HG03045 (cell line): ENCODE measurements at regions not wholly inside any gene's neighbourhood (a gene's known extent, or its start where the extent isn't known, plus 50 kb on each side); places are given as distances from the start of the nearest gene placed in this dataset.
"Not testable (repeated sequence)": the region's sequence is repeated elsewhere in the genome, so short reads cannot be mapped to it uniquely, and the experiment has no call there.

Experiments
- ATAC-seq: cut with Tn5 transposase; IDR thresholded peaks from one replicate; pipeline ENCODE4 v1.9.1; 2021; ENCODE audit warnings: mild to moderate bottlenecking, moderate library complexity; ENCODE audit not compliant: unreplicated experiment

DNA sequence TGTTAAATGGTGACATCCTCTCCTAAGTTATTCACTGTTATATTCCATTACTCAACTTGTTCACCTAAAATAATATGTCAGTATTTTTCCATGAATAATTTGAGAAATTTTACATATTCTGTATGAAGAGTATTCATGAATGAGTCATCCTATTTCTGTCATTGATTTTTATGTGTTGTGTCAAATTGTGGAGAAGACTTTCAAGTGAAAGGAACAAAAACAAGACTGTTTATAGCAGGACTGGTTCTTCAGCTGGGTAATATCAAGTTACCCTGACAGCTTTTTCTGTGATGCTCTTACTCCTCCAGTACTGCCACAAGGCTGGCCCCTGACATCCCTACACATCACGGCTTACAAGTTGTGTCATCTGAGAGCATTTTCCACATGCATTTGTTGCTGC is 847.7 kb downstream of the NCAM2 start:
- ATAC-seq: no peak

GRCh38 chr21:21851205-21851604 is 853.0 kb downstream of the NCAM2 start:
- no peak for ATAC-seq

DNA sequence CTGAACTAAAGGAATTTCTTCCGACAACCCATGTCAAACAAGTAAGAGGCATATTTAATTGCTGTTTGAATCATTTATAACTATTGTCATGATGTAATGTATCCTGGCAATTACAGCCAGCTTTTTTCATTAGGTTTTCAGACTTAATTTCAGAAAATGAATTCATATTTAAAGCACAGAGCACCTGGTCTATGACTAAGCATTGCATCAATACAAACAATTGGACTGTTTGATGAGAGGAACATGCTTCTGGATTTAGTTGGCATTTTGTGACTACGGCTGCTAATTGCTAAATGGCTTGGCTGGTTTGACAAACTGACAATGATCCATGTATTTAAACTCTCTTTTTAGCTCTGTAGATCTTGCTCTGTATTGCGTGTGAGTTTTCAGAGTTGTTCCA is 853.4 kb downstream of the NCAM2 start:
- ATAC-seq: no peak

GRCh38 chr21:21858502-21859334 is 860.5 kb downstream of the NCAM2 start:
- ATAC-seq: no peak

- no peak for ATAC-seq
Observed at GRCh38 chr21:21860888-21861287, 862.7 kb downstream of the NCAM2 start.

GRCh38 chr21:21864321-21864840 is 866.2 kb downstream of the NCAM2 start:
- no peak for ATAC-seq

- no peak for ATAC-seq
Observed at GRCh38 chr21:21897275-21897883, 899.2 kb downstream of the NCAM2 start.

GRCh38 chr21:21898801-21899200 is 900.6 kb downstream of the NCAM2 start:
- ATAC-seq: no peak

DNA sequence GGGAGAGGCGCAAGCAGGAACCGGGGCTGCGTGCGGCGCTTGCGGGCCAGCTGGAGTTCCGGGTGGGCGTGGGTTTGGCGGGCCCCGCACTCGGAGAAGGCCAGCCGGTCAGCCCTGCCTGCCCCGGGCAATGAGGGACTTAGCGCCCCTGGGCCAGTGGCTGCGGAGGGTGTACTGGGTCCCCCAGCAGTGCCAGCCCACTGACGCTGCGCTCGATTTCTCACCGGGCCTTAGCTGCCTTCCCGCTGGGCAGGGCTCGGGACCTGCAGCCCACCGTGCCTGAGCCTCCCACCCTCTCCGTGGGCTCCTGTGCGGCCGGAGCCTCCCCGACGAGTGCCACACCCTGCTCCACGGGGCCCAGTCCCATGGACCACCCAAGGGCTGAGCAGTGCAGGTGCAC is 904.2 kb downstream of the NCAM2 start:
- ATAC-seq: not testable (repeated sequence)

GRCh38 chr21:21907271-21907670 is 909.1 kb downstream of the NCAM2 start:
- no peak for ATAC-seq

GRCh38 chr21:21915816-21916215 is 917.6 kb downstream of the NCAM2 start:
- ATAC-seq: no peak

GRCh38 chr21:21921410-21922232 is 923.4 kb downstream of the NCAM2 start:
- no peak for ATAC-seq

GRCh38 chr21:21929226-21929625 is 931.0 kb downstream of the NCAM2 start:
- no peak for ATAC-seq

DNA sequence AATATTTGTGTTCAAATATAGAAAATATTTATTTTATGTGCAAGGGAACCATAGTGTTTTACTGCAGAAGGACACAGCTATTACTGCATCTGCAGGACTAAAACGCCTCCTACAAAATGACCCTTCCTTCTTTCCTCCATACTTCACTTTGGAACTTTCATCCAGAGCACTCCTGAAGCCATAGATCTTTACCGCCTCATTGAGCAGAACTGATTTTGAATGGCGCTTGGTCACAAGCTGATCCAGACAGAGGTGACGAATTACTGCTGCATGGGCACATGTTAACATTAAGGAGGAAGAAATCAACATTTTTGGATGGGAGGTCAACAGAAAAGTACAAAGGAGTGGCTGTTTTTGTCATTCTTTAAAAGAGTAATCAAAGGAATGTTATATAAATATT is 931.6 kb downstream of the NCAM2 start:
- ATAC-seq: no peak

GRCh38 chr21:21952566-21952965 is 954.4 kb downstream of the NCAM2 start:
- no peak for ATAC-seq

DNA sequence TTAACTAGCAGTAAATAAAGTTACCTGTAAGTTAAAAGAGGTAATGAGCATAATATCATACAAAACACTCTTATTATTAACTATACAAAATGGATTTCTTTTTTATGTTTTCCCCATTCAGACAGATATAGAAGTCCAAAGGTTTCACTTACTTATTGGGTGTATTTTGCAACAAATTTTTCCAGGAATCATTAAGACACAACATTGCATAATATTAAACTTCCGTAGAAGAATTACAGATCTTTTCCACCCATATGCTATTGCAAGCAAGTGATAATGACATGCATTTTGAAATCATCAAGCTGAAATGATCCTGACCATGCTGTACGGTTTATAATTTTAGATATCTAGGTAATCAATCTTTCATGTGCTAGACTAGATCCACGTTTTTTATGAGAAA is 957.0 kb downstream of the NCAM2 start:
- no peak for ATAC-seq

DNA sequence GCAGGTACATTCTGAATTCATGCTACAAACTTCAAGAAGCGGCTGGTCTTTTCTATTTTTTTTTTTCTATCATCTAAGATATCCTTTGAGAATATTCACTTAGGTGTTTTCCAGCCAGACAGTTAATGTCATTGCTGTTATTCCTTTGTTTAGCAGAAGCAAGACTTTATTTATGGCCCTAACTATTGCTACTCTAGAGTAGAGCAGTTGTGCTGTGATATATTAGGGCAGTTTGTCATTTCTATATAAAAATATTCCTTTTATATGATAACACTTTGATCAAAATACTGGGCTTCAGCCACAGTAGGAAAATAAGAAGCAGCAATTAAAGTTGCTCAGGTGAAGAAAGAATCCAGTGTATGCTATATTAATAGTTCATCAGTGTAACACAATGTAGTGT is 959.3 kb downstream of the NCAM2 start:
- ATAC-seq: no peak

DNA sequence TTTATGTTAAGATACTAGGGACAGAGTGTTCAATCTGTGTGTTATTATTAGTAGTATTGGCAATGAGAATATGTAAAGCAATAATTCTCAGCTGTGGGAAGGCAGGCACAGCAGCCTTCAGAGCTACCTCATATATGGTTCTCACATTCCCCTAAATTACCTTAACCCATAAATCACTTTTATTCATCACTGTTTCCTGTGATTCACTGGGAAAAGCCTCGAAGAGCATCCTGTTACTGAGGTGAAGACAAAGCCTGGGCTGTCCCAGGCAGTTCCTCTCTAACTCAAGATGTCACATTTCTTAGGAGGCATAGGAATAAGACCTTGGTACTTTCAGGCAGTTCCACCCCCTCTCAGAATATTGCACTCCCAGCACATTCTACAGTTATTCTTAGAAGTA is 965.7 kb downstream of the NCAM2 start:
- ATAC-seq: no peak

DNA sequence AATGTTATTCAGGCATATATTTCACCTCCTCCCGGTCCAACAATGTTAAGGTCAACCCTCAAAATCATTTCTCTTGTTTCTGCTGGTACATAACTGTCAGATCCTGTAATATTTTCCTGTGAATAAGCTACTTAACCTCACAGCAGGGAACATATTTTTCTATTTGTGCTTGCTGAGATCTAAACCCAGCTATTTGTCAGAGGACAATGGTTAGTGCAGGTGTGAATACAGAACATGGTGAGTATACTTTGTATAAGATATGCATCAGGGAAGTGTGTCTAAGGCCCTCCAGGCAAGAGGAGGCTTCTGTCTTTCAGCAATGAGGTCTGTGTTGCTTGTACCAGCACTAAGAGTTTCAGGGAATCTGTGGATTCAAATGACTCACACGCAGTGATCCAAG is 970.6 kb downstream of the NCAM2 start:
- no peak for ATAC-seq

- ATAC-seq: no peak
Observed at GRCh38 chr21:21969211-21969610, 971.0 kb downstream of the NCAM2 start.

GRCh38 chr21:21971384-21971783 is 973.2 kb downstream of the NCAM2 start:
- ATAC-seq: no peak
